T-cell (primary cell): ENCODE measurements at regions not wholly inside any gene's neighbourhood (a gene's known extent, or its start where the extent isn't known, plus 50 kb on each side); places are given as distances from the start of the nearest gene placed in this dataset.

Source experiments
- ATAC-seq, 4 experiments: fragments of 200-7000 bp in 3 of 4; fragments of 150-1000 bp in 1 of 4; cut with Tn5 transposase; replicated peaks in 1 of 4; 1 replicate in 3 of 4; 2 replicates in 1 of 4; pipeline ENCODE4 v1.10.0; 2021; ENCODE audit warnings: moderate library complexity in 3 of 4, mild to moderate bottlenecking in 2 of 4, moderate number of reproducible peaks in 1 of 4
- CTCF ChIA-PET, 2 donors: fragments of 300-600 bp; sonication (Branson Sonifier 250); formaldehyde crosslinking; loops; one replicate each; lab custom pipeline; 2022; ENCODE audit warnings: antibody characterized with exemption in 2 of 2; lab: Charles Lee
- POLR2A ChIA-PET, 2 donors: fragments of 300-600 bp; sonication (Branson Sonifier 250); formaldehyde crosslinking; loops; one replicate each; lab custom pipeline; 2022; ENCODE audit warnings: antibody characterized with exemption in 2 of 2; lab: Charles Lee
- DNase-seq, 35 experiments: peaks; one replicate each; pipeline versions ENCODE4 v3.0.0 to v3.0.0-alpha.2; 2013 to 2023
- H3K27ac ChIP-seq: one replicate; pipeline ENCODE4 v1.5.1; 2013; ENCODE audit warnings: low read length
- H3K27me3 ChIP-seq, 2 experiments: replicated peaks in 1 of 2; 1 replicate in 1 of 2; 2 replicates in 1 of 2; pipeline versions ENCODE4 v1.6.1 to v1.7.0; 2013; ENCODE audit warnings: low read length in 1 of 2, mixed read lengths in 1 of 2; ENCODE audit not compliant: control insufficient read depth in 2 of 2, insufficient read depth in 2 of 2; ENCODE audit errors: extremely low read depth in 1 of 2
- H3K36me3 ChIP-seq, 2 donors: 1 replicate in 1 of 2; 2 replicates in 1 of 2; pipeline versions ENCODE4 v1.6.1 to v1.7.0; 2013; ENCODE audit warnings: low read length in 1 of 2; ENCODE audit not compliant: control insufficient read depth in 2 of 2, insufficient read depth in 1 of 2; ENCODE audit errors: extremely low read depth in 1 of 2
- H3K4me1 ChIP-seq, 2 experiments: 1 replicate in 1 of 2; 2 replicates in 1 of 2; pipeline versions ENCODE4 v1.6.1 to v1.7.0; 2013; ENCODE audit warnings: low read length in 2 of 2, mixed read lengths in 1 of 2; ENCODE audit not compliant: insufficient read depth in 2 of 2, control insufficient read depth in 1 of 2; ENCODE audit errors: extremely low read depth in 1 of 2
- H3K4me3 ChIP-seq, 2 donors: 1 replicate in 1 of 2; 2 replicates in 1 of 2; pipeline versions ENCODE4 v1.5.1 to v1.7.0; 2013; ENCODE audit warnings: mild to moderate bottlenecking in 2 of 2, low read length in 1 of 2, moderate library complexity in 1 of 2; ENCODE audit not compliant: control insufficient read depth in 1 of 2; ENCODE audit errors: extremely low read depth in 1 of 2
- H3K9me3 ChIP-seq: 2 replicates; pipeline ENCODE4 v1.7.0; 2013
- H3K27ac Mint-ChIP-seq, 2 donors: one replicate each; pipeline ENCODE4 v1.8.0; 2020 to 2021; ENCODE audit warnings: mild to moderate bottlenecking in 2 of 2, mixed read lengths in 2 of 2
- H3K27me3 Mint-ChIP-seq, 2 donors: one replicate each; pipeline ENCODE4 v1.8.0; 2021 to 2022; ENCODE audit warnings: mixed read lengths in 2 of 2
- H3K36me3 Mint-ChIP-seq: one replicate; pipeline ENCODE4 v1.8.0; 2021; ENCODE audit warnings: mixed read lengths
- H3K4me1 Mint-ChIP-seq, 3 donors: one replicate each; pipeline ENCODE4 v1.8.0; 2020 to 2022; ENCODE audit warnings: mixed read lengths in 3 of 3, mild to moderate bottlenecking in 1 of 3
- H3K4me3 Mint-ChIP-seq, 3 donors: one replicate each; pipeline ENCODE4 v1.8.0; 2020 to 2022; ENCODE audit warnings: mild to moderate bottlenecking in 3 of 3, mixed read lengths in 3 of 3, moderate library complexity in 3 of 3
- H3K9me3 Mint-ChIP-seq, 3 donors: one replicate each; pipeline ENCODE4 v1.8.0; 2020 to 2022; ENCODE audit warnings: mixed read lengths in 3 of 3
- WGBS: methylation state at CpG from one replicate; pipeline ENCODE4 v1.1.5; 2013; ENCODE audit warnings: missing lambda C conversion rate; ENCODE audit not compliant: insufficient coverage; 5-methylcytosine and 5-hydroxymethylcytosine counted together

DNA sequence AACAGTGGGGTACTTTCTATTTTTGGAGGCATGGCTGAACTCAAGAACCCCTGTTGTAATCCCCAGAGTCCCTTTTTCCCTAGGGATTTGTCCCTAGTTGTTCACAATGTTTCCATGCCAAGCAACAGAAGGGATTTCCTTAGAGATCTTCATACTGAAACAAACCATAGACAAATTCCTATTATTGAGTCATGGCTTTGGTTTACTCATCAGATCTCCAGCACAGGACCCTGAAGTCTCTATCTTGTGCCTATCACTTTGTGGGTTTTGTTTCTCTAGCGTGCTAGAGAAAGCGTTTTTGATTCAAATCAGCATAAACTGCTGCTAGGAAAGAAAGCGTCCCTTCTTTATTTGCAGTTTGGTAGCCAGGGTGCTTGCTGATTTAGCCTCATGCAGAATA lies 165.0 kb downstream of the BAMBI start:
- Histone ChIP-seq H3K36me3 (no peaks in the 10 kb centered on the region), H3K4me1 (no peaks in the 10 kb centered on the region), H3K9me3 (no peaks in the 10 kb centered on the region), H3K27me3 (peaks cover 0 to 9% of the 10 kb centered on the region in 2 experiments), H3K4me3 (no peak overlapping the region), H3K27ac (no peak overlapping the region)
- DNase-seq (no peak), ATAC-seq (no peak)
- no peaks in the 10 kb centered on the region for H3K9me3 Mint-ChIP-seq
- 90% methylated on average over 2 of the region's 3 CpGs for whole genome bisulfite sequencing
- POLR2A ChIA-PET = no interaction called here
- H3K27ac Mint-ChIP-seq = no peak overlapping the region
- H3K4me1 Mint-ChIP-seq = no peaks in the 10 kb centered on the region
- peaks cover 1 to 8% of the 10 kb centered on the region in 2 donors for H3K27me3 Mint-ChIP-seq
- no peak overlapping the region for H3K4me3 Mint-ChIP-seq
- CTCF ChIA-PET = no interaction called here
- no peaks in the 10 kb centered on the region for H3K36me3 Mint-ChIP-seq

DNA sequence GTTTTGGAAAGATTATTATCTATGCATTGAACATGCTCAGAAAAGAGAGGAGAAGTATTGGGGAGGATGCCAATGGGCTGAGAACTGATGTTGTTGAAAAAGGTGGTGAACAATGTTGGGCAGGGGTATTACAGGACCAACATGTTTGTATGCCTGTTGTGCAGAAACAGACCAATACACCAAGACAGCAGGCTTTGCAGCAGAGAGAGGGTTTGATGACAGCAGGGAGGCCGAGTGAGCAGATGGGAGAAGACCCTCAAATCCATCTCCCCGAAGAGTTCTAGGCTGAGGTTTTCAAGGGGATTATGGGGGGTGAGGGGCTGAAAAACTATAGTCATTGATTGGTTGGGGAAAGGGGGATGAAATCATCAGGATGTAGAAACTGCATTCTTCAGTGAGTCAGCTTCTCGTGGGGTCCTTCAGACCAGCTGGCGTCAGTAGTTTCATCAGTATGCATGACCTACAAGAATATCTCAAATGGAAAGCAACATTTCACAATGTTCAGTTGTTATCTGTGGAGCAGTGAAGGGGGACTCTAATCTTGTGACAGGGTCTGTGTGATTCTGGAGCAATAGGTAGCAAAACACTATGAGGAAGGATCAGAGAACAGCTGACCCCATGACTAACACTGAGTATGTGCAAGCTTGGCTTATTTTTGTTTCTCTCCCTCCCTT lies 167.8 kb downstream of the BAMBI start:
- peaks cover 0 to 12% of the 10 kb centered on the region in 2 donors for H3K27me3 Mint-ChIP-seq
- Histone ChIP-seq H3K9me3 (no peaks in the 10 kb centered on the region), H3K27me3 (peaks cover 0 to 9% of the 10 kb centered on the region in 2 experiments), H3K27ac (no peak overlapping the region), H3K4me1 (no peaks in the 10 kb centered on the region), H3K4me3 (no peak overlapping the region), H3K36me3 (no peaks in the 10 kb centered on the region)
- ChIA-PET CTCF (no interaction called here), POLR2A (no interaction called here)
- no peak overlapping the region for H3K4me3 Mint-ChIP-seq
- peaks cover 0 to 5% (median 0%) of the 10 kb centered on the region in 3 donors for H3K9me3 Mint-ChIP-seq
- WGBS = no CpG with 5 or more reads among the region's 4 CpGs
- DNase-seq (no peak), ATAC-seq (no peak)
- no peaks in the 10 kb centered on the region for H3K4me1 Mint-ChIP-seq
- no peak overlapping the region for H3K27ac Mint-ChIP-seq
- H3K36me3 Mint-ChIP-seq = no peaks in the 10 kb centered on the region

DNA sequence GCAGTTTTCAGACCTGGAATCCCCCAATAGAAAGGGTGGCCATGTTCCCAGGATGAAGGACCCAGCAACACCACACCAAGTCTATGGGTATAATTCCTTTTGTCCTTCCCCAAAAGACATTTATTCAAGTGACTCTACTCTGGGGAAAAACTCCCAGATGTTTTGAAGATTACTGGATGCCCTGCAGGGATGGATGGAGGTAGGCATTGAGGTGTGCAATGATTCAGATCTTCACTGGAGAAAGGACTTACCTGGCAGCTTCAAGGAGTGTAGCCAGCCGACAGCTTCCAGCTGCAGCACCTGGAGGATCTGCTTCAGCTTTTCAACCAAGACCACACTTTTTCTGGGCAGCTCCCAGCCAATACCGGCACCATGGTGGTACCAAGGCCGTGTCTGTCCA lies 172.0 kb downstream of the BAMBI start:
- CTCF ChIA-PET = no interaction called here

DNA sequence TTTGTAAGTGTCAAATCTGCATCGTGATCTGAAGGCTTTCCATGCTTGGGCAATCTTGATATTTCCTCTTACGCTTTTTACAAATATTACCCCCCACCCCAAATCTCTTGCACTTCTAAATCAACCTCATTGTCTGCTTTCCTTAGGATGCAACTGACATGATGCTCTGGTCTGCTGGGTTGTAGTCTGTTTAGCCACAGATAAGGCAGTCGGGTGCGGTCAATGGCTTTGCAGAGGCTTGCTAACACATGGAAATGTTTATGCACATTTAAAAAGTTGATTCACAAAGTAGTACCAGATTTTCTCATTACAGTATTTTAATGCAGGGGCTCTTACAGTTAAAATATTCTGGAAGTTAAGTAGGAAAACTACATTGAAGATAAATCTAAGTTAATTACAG lies 172.5 kb downstream of the BAMBI start:
- no peak for DNase-seq
- WGBS = no CpG with 5 or more reads among the region's 4 CpGs
- Histone ChIP-seq H3K4me1 (no peaks in the 10 kb centered on the region), H3K9me3 (no peaks in the 10 kb centered on the region), H3K27me3 (peaks cover 0 to 7% of the 10 kb centered on the region in 2 experiments), H3K36me3 (no peaks in the 10 kb centered on the region), H3K4me3 (no peak overlapping the region), H3K27ac (no peak overlapping the region)
- ChIA-PET CTCF (no interaction called here), POLR2A (no interaction called here)
- no peak overlapping the region for H3K27ac Mint-ChIP-seq
- peaks cover 0 to 12% of the 10 kb centered on the region in 2 donors for H3K27me3 Mint-ChIP-seq
- no peaks in the 10 kb centered on the region for H3K36me3 Mint-ChIP-seq
- no peak for ATAC-seq
- H3K4me1 Mint-ChIP-seq = no peaks in the 10 kb centered on the region
- H3K4me3 Mint-ChIP-seq = no peak overlapping the region
- H3K9me3 Mint-ChIP-seq = peaks cover 0 to 5% (median 0%) of the 10 kb centered on the region in 3 donors

More for the DNA sequence above, 172.0 kb downstream of the BAMBI start:
- Histone ChIP-seq H3K4me3 (no peak overlapping the region), H3K27ac (no peak overlapping the region), H3K4me1 (no peaks in the 10 kb centered on the region), H3K27me3 (peaks cover 0 to 7% of the 10 kb centered on the region in 2 experiments), H3K9me3 (no peaks in the 10 kb centered on the region), H3K36me3 (no peaks in the 10 kb centered on the region)
- ATAC-seq = no peak
- no peak for DNase-seq
- Mint-ChIP-seq H3K27me3 (peaks cover 0 to 12% of the 10 kb centered on the region in 2 donors), H3K4me3 (no peak overlapping the region), H3K36me3 (no peaks in the 10 kb centered on the region), H3K4me1 (no peaks in the 10 kb centered on the region), H3K9me3 (peaks cover 0 to 5% (median 0%) of the 10 kb centered on the region in 3 donors), H3K27ac (no peak overlapping the region)
- POLR2A ChIA-PET = no interaction called here
- WGBS = 64% methylated on average over 3 of the region's 3 CpGs

DNA sequence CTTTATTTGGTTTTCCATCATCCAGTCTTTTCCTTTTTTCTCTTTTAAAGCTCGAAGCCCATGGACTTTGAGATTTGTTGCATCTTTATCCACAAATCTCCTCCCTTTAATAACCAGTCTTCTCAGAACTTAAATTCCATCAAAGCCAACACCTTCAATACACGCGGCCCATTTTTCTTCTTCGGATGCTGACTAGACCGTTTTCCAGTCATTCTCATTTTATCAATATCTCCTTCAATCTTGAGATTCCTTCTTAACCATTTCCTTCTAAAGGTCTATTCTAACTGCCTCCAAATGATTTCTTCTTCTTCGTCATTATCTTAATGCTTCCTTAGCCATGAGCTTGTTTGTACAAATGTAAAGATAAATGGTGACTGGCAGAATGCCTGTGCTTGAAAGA lies 173.5 kb downstream of the BAMBI start:
- CTCF ChIA-PET = interaction anchor here in 1 of 2 donors (0.6 to 0.7 kb wide), 2 partner anchors 12 to 542 kb away, joined by 3 to 4 read pairs; no protein-coding TSS in a partner anchor
- Histone ChIP-seq H3K27me3 (peaks cover 0 to 7% of the 10 kb centered on the region in 2 experiments), H3K4me3 (no peak overlapping the region), H3K9me3 (no peaks in the 10 kb centered on the region), H3K27ac (no peak overlapping the region), H3K4me1 (no peaks in the 10 kb centered on the region), H3K36me3 (no peaks in the 10 kb centered on the region)
- Mint-ChIP-seq H3K27ac (no peak overlapping the region), H3K4me1 (no peaks in the 10 kb centered on the region), H3K27me3 (peaks cover 0 to 12% of the 10 kb centered on the region in 2 donors), H3K9me3 (peaks cover 0 to 5% (median 0%) of the 10 kb centered on the region in 3 donors), H3K36me3 (no peaks in the 10 kb centered on the region), H3K4me3 (no peak overlapping the region)
- ATAC-seq = no peak
- POLR2A ChIA-PET = no interaction called here
- 91% methylated on average over 5 of the region's 6 CpGs for WGBS
- no peak for DNase-seq

DNA sequence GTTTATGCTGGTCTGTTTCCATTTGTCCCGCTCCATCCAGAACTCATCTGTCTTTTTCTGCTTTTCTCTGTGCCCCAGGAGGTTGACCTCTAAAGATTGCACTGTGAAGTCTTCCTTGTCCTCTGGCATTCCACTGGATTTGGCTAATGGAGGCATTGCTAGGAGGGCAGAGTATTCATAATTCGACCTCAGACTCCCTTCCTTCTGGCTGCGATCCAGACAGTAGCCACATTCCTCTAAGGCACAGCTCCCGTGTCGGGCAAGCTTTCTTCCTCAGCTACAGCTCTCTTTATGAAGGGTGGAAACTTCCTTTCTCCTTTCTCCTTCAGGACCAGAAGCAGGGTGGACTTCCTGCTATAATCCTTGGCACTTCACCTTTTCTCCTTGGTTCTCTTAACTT lies 175.9 kb downstream of the BAMBI start:
- no peaks in the 10 kb centered on the region for H3K4me1 ChIP-seq
- H3K27me3 ChIP-seq = peaks cover 0 to 4% of the 10 kb centered on the region in 2 experiments
- POLR2A ChIA-PET = no interaction called here
- H3K36me3 ChIP-seq = no peaks in the 10 kb centered on the region
- no peak for DNase-seq
- Mint-ChIP-seq H3K9me3 (peaks cover 0 to 4% (median 0%) of the 10 kb centered on the region in 3 donors), H3K27me3 (peaks cover 0 to 7% of the 10 kb centered on the region in 2 donors), H3K4me1 (no peaks in the 10 kb centered on the region), H3K4me3 (no peak overlapping the region), H3K36me3 (no peaks in the 10 kb centered on the region), H3K27ac (no peak overlapping the region)
- WGBS = no CpG with 5 or more reads among the region's 5 CpGs
- H3K4me3 ChIP-seq = no peak overlapping the region
- no peaks in the 10 kb centered on the region for H3K9me3 ChIP-seq
- H3K27ac ChIP-seq = no peak overlapping the region
- no peak for ATAC-seq
- CTCF ChIA-PET = no interaction called here
